Epithelial cell of esophagus (primary cell): ENCODE measurements at regions not wholly inside any gene's neighbourhood (a gene's known extent, or its start where the extent isn't known, plus 50 kb on each side); places are given as distances from the start of the nearest gene placed in this dataset.
"Not testable (repeated sequence)": the region's sequence is repeated elsewhere in the genome, so short reads cannot be mapped to it uniquely, and the experiment has no call there.

Experiments
- DNase-seq: peaks from one replicate; pipeline ENCODE4 v3.0.0; 2010; ENCODE audit warnings: low read depth
- H3K4me3 ChIP-seq: 2 replicates; pipeline ENCODE4 v1.5.1; 2011; ENCODE audit warnings: mild to moderate bottlenecking, low read length, control low read depth
- CTCF ChIP-seq: IDR thresholded peaks from 2 replicates; pipeline ENCODE4 v1.5.1; 2011; ENCODE audit warnings: low read depth, mild to moderate bottlenecking, low read length, control low read depth, inconsistent platforms; ENCODE audit not compliant: insufficient read depth; ENCODE audit errors: missing control alignments

- DNase-seq, result peak; percentile 50
- TF ChIP-seq CTCF, result no peak
- no peak overlapping the region for H3K4me3 ChIP-seq
Measured at GRCh38 chr12:13340149-13340548, 143.6 kb downstream of the EMP1 start.

- DNase-seq, result peak; percentile 96
- no peak overlapping the region for H3K4me3 ChIP-seq
- TF ChIP-seq CTCF, result no peak
Measured at GRCh38 chr12:13339538-13339937, 143.0 kb downstream of the EMP1 start.

- no peak overlapping the region for H3K4me3 ChIP-seq
- no peak for TF ChIP-seq CTCF
- DNase-seq, result peak; percentile 59
Measured at GRCh38 chr12:13339091-13339490, 142.6 kb downstream of the EMP1 start.

- no peak for DNase-seq
- no peak overlapping the region for H3K4me3 ChIP-seq
- no peak for TF ChIP-seq CTCF
Measured at GRCh38 chr12:13337791-13338190, 141.3 kb downstream of the EMP1 start.

- DNase-seq, result no peak
- TF ChIP-seq CTCF, result no peak
- H3K4me3 ChIP-seq, result no peak overlapping the region
Measured at GRCh38 chr12:13336216-13336615, 139.7 kb downstream of the EMP1 start.

GRCh38 chr12:13328535-13328934 lies 132.0 kb downstream of the EMP1 start:
- H3K4me3 ChIP-seq, result no peak overlapping the region
- DNase-seq, result no peak
- no peak for TF ChIP-seq CTCF

- H3K4me3 ChIP-seq, result no peak overlapping the region
- no peak for TF ChIP-seq CTCF
- DNase-seq, result no peak
Measured at GRCh38 chr12:13326076-13326475, 129.6 kb downstream of the EMP1 start.

GRCh38 chr12:13325037-13325436 lies 128.5 kb downstream of the EMP1 start:
- not testable (repeated sequence) for DNase-seq, H3K4me3 ChIP-seq
